B cell (primary cell): ENCODE measurements at regions not wholly inside any gene's neighbourhood (a gene's known extent, or its start where the extent isn't known, plus 50 kb on each side); places are given as distances from the start of the nearest gene placed in this dataset.

Experiments
- CTCF ChIP-seq: fragments of 200-600 bp; IDR thresholded peaks from one replicate; pipeline ENCODE4 v1.8.0; 2022; ENCODE audit warnings: antibody characterized with exemption, mild to moderate bottlenecking
- EZH2 ChIP-seq: IDR thresholded peaks from 2 replicates; pipeline ENCODE4 v1.6.1; 2012; ENCODE audit warnings: borderline replicate concordance, low read depth, mild to moderate bottlenecking, moderate library complexity, low read length; ENCODE audit not compliant: insufficient read depth, poor library complexity, severe bottlenecking

GRCh38 chr2:136213836-136214235 is 95.9 kb upstream of the CXCR4 start:
- TF ChIP-seq CTCF (no peak), EZH2 (no peak)
